K562 (cell line): ENCODE measurements at regions not wholly inside any gene's neighbourhood (a gene's known extent, or its start where the extent isn't known, plus 50 kb on each side); places are given as distances from the start of the nearest gene placed in this dataset.

Source experiments
- MAZ ChIP-seq, 2 experiments: fragments of 450-650 bp in 1 of 2; sonication (generic) in 1 of 2; formaldehyde crosslinking; IDR thresholded peaks in 1 of 2; conservative IDR thresholded peaks in 1 of 2; 2 replicates each; pipeline versions ENCODE4 v1.4.0 to v1.5.0; 2020; ENCODE audit warnings: mild to moderate bottlenecking in 1 of 2, missing genetic modification reagents in 1 of 2
- POLR3A ChIP-seq: IDR thresholded peaks from 2 replicates; pipeline ENCODE4 v1.6.1; 2011; ENCODE audit warnings: borderline replicate concordance, mild to moderate bottlenecking, moderate library complexity; ENCODE audit not compliant: insufficient read length, insufficient read depth; ENCODE audit errors: extremely low read depth
- RBM15 ChIP-seq: fragments of 200-400 bp; formaldehyde crosslinking; IDR thresholded peaks from 2 replicates; pipeline ENCODE4 v1.6.1; 2018; ENCODE audit warnings: mild to moderate bottlenecking, low read length, moderate library complexity; ENCODE audit not compliant: insufficient read depth
- ZNF175 ChIP-seq: fragments of 200-800 bp; sonication (Bioruptor generic); IDR thresholded peaks from 2 replicates; pipeline ENCODE4 v1.6.1; 2016; ENCODE audit warnings: low read depth, mild to moderate bottlenecking, missing genetic modification characterization, missing compliant biosample characterization
- ZNF318 ChIP-seq, 2 experiments: fragments of 450-650 bp; IDR thresholded peaks; 2 replicates each; pipeline ENCODE4 v1.6.1; 2016; ENCODE audit warnings: mild to moderate bottlenecking in 2 of 2, borderline replicate concordance in 1 of 2, low read depth in 1 of 2, moderate library complexity in 1 of 2
- ZNF507 ChIP-seq: conservative IDR thresholded peaks from 2 replicates; pipeline ENCODE4 v1.6.1; 2017; ENCODE audit warnings: missing genetic modification characterization, missing compliant biosample characterization
- TF ChIP-seq, protein P1 (sequence below), 2 experiments: fragments of 450-650 bp in 1 of 2; sonication (generic) in 1 of 2; formaldehyde crosslinking in 1 of 2; IDR thresholded peaks; 2 replicates each; pipeline versions ENCODE4 v1.7.1 to v1.9.0; 2016 to 2022; ENCODE audit warnings: inconsistent platforms in 1 of 2, mild to moderate bottlenecking in 1 of 2, missing genetic modification reagents in 1 of 2
- TF ChIP-seq, protein P2 (sequence below): fragments of 450-650 bp; formaldehyde crosslinking; IDR thresholded peaks from 2 replicates; pipeline ENCODE4 v1.4.0; 2022; ENCODE audit warnings: missing genetic modification characterization

- no peak for TF ChIP-seq ZNF318 (IDR thresholded peaks at IDR 0.05; ENCODE audit: borderline replicate concordance in 1 of 2, low read depth in 1 of 2)
- TF ChIP-seq, protein P1, sequence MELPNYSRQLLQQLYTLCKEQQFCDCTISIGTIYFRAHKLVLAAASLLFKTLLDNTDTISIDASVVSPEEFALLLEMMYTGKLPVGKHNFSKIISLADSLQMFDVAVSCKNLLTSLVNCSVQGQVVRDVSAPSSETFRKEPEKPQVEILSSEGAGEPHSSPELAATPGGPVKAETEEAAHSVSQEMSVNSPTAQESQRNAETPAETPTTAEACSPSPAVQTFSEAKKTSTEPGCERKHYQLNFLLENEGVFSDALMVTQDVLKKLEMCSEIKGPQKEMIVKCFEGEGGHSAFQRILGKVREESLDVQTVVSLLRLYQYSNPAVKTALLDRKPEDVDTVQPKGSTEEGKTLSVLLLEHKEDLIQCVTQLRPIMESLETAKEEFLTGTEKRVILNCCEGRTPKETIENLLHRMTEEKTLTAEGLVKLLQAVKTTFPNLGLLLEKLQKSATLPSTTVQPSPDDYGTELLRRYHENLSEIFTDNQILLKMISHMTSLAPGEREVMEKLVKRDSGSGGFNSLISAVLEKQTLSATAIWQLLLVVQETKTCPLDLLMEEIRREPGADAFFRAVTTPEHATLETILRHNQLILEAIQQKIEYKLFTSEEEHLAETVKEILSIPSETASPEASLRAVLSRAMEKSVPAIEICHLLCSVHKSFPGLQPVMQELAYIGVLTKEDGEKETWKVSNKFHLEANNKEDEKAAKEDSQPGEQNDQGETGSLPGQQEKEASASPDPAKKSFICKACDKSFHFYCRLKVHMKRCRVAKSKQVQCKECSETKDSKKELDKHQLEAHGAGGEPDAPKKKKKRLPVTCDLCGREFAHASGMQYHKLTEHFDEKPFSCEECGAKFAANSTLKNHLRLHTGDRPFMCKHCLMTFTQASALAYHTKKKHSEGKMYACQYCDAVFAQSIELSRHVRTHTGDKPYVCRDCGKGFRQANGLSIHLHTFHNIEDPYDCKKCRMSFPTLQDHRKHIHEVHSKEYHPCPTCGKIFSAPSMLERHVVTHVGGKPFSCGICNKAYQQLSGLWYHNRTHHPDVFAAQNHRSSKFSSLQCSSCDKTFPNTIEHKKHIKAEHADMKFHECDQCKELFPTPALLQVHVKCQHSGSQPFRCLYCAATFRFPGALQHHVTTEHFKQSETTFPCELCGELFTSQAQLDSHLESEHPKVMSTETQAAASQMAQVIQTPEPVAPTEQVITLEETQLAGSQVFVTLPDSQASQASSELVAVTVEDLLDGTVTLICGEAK (IDR thresholded peaks at IDR 0.05), result no peak
- TF ChIP-seq, protein P1 (CRISPR knock-in tag; IDR thresholded peaks at IDR 0.05), result no peak
- TF ChIP-seq ZNF175 (CRISPR knock-in tag), result peak; percentile 96
- 0 out of 2 replicates have a peak, but pooled peaks have one; percentile 13 for TF ChIP-seq ZNF507 (tag)
- TF ChIP-seq RBM15, result no peak
- TF ChIP-seq, protein P2, sequence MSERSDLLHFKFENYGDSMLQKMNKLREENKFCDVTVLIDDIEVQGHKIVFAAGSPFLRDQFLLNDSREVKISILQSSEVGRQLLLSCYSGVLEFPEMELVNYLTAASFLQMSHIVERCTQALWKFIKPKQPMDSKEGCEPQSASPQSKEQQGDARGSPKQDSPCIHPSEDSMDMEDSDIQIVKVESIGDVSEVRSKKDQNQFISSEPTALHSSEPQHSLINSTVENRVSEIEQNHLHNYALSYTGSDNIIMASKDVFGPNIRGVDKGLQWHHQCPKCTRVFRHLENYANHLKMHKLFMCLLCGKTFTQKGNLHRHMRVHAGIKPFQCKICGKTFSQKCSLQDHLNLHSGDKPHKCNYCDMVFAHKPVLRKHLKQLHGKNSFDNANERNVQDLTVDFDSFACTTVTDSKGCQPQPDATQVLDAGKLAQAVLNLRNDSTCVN (CRISPR knock-in tag), result no peak
- TF ChIP-seq MAZ (CRISPR knock-in tag; conservative IDR thresholded peaks at IDR 0.05 in 1 of 2, IDR thresholded peaks at IDR 0.05 in 1 of 2), result no peak
- TF ChIP-seq POLR3A, result no peak
Observed at GRCh38 chr13:28558567-28558966, 63.6 kb upstream of the FLT1 start (continued).
